ENCODE measurements at regions not wholly inside any gene's neighbourhood (a gene's known extent, or its start where the extent isn't known, plus 50 kb on each side); places are given as distances from the start of the nearest gene placed in this dataset.

DNA sequence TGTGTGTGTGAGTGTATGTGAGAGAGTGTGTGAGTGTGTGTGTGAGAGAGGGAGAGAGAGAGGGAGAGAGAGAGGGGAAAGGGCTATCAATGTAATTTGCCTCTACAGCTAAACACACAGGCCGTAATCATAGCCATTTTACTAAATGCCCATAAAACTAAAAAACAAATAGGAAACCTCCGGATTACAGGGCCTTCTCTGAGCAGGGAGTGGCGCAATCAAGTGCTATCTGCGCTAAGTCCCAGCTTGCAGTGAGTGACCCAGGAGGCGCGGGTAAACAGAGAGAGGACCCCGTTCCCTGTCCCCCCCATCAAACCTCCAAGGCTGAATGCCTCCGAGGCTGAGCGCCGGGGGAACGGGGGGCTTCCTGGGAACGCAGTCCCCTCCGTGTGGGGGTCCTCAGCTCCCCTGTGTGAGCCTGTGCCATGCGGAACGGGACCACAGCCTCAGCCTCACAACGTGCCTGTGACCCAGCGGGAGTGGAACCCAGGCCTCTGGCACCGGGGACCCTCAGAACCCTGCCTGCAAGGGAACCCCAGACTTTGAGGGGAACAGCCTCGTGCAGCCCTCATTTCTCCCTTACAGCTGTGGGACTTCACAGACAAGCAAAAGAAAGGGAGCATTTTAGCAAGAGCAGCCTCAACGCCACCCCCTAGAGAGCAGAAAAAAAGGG is 54.7 kb upstream of the ID2 start:
- no peaks in the 10 kb centered on the region for H3K4me1 ChIP-seq (ENCODE audit: control insufficient read depth, insufficient read depth, low read length)
- ChIA-PET CTCF (no interaction called here), POLR2A (interaction anchor here (1.1 kb wide), 1 partner anchor 54 kb away, joined by 4 read pairs; the partner anchor contains the start of gene ID2)

GRCh38 chr2:8627692-8628085 is 54.2 kb upstream of the ID2 start:
- ChIA-PET POLR2A (interaction anchor here (1.1 kb wide), 1 partner anchor 54 kb away, joined by 4 read pairs; the partner anchor contains the start of gene ID2), CTCF (no interaction called here)
- no peak overlapping the region for H3K27ac ChIP-seq (ENCODE audit: extremely low read depth, low read depth, low read length)
- no peaks in the 10 kb centered on the region for H3K4me1 ChIP-seq (ENCODE audit: control insufficient read depth, insufficient read depth, low read length)
- no peak overlapping the region for H3K4me3 ChIP-seq (ENCODE audit: low read depth, low read length)
- H3K9me3 ChIP-seq (ENCODE audit: control insufficient read depth, insufficient read depth, low read depth, low read length) = no peaks in the 10 kb centered on the region
- no peak for TF ChIP-seq ZBTB8A (tag by site-specific recombination; IDR thresholded peaks at IDR 0.05)
- no peaks in the 10 kb centered on the region for H3K36me3 ChIP-seq (ENCODE audit: control insufficient read depth in 2 of 2, insufficient read depth in 1 of 2, low read length in 2 of 2)

More for the DNA sequence above, 54.7 kb upstream of the ID2 start:
- Histone ChIP-seq H3K4me3 (ENCODE audit: low read depth, low read length) (no peak overlapping the region), H3K36me3 (ENCODE audit: control insufficient read depth in 2 of 2, insufficient read depth in 1 of 2, low read length in 2 of 2) (no peaks in the 10 kb centered on the region), H3K9me3 (ENCODE audit: control insufficient read depth, insufficient read depth, low read depth, low read length) (no peaks in the 10 kb centered on the region), H3K27ac (ENCODE audit: extremely low read depth, low read depth, low read length) (no peak overlapping the region)
- TF ChIP-seq ZNF16 (tag by site-specific recombination; IDR thresholded peaks at IDR 0.05; ENCODE audit: low read depth) = no peak
- TF ChIP-seq ZNF324 (tag by site-specific recombination; IDR thresholded peaks at IDR 0.05) = no peak
- 0 out of 2 replicates have a peak, but pooled peaks have one; percentile 79 for TF ChIP-seq TRIM28 (IDR thresholded peaks at IDR 0.05; ENCODE audit: borderline replicate concordance, low read length)
- 0 out of 2 replicates have a peak, but pooled peaks have one; percentile 18 for TF ChIP-seq ZNF335 (tag by site-specific recombination; conservative IDR thresholded peaks at IDR 0.05)
- no peak for TF ChIP-seq PBX3 (CRISPR knock-in tag; IDR thresholded peaks at IDR 0.05)
- no peak for TF ChIP-seq ZNF223 (tag by site-specific recombination; IDR thresholded peaks at IDR 0.05)
- TF ChIP-seq ZXDB (tag by site-specific recombination; IDR thresholded peaks at IDR 0.05) = no peak
- TF ChIP-seq ZNF701 (tag by site-specific recombination; IDR thresholded peaks at IDR 0.05) = no peak
- no peak for TF ChIP-seq OVOL3 (tag by site-specific recombination; IDR thresholded peaks at IDR 0.05)

DNA sequence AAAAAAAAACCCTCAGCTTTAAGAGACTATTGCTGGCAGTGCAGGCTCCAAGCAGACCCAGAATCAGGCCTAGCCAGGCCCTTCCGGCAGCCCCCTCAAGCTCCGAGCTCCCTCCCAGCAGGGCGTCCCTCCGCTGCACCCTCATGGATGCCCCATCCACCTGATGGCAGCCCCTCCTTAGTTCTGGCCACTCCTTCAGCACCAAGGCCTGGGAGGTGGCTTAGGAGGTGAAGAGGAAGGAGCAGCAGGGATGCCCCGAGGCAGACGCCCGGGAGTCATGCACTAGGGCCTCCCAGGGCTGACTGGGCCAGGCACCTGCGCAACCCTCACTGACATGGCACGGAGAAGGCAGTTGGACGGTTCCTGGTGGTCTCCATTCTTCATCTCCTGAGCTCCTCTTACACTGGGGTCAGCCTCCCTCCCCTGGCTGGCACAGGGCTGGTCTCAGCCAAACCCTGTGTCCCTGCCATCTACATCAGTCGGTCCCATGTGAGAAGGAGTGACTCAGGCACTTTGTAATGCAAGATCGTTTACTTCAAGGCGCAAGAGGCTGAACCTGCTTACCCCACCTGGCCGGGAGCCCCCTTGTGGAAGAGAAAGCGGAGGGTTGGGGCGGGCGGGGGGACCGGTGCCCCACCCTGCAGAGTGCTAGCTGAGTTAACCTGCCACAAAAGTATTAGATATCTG is 53.5 kb upstream of the ID2 start:
- Histone ChIP-seq H3K4me3 (ENCODE audit: low read depth, low read length) (no peak overlapping the region), H3K36me3 (ENCODE audit: control insufficient read depth in 2 of 2, insufficient read depth in 1 of 2, low read length in 2 of 2) (no peaks in the 10 kb centered on the region), H3K27ac (ENCODE audit: extremely low read depth, low read depth, low read length) (no peak overlapping the region), H3K9me3 (ENCODE audit: control insufficient read depth, insufficient read depth, low read depth, low read length) (no peaks in the 10 kb centered on the region), H3K4me1 (ENCODE audit: control insufficient read depth, insufficient read depth, low read length) (no peaks in the 10 kb centered on the region)
- TF ChIP-seq ZNF791 (tag by site-specific recombination; IDR thresholded peaks at IDR 0.05) = no peak
- TF ChIP-seq, protein P1, sequence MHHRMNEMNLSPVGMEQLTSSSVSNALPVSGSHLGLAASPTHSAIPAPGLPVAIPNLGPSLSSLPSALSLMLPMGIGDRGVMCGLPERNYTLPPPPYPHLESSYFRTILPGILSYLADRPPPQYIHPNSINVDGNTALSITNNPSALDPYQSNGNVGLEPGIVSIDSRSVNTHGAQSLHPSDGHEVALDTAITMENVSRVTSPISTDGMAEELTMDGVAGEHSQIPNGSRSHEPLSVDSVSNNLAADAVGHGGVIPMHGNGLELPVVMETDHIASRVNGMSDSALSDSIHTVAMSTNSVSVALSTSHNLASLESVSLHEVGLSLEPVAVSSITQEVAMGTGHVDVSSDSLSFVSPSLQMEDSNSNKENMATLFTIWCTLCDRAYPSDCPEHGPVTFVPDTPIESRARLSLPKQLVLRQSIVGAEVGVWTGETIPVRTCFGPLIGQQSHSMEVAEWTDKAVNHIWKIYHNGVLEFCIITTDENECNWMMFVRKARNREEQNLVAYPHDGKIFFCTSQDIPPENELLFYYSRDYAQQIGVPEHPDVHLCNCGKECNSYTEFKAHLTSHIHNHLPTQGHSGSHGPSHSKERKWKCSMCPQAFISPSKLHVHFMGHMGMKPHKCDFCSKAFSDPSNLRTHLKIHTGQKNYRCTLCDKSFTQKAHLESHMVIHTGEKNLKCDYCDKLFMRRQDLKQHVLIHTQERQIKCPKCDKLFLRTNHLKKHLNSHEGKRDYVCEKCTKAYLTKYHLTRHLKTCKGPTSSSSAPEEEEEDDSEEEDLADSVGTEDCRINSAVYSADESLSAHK (tag by site-specific recombination; IDR thresholded peaks at IDR 0.05) = no peak
- TF ChIP-seq ZNF501 (tag by site-specific recombination; IDR thresholded peaks at IDR 0.05) = no peak
- no peak for TF ChIP-seq ZNF707 (tag by site-specific recombination; IDR thresholded peaks at IDR 0.05)
- no peak for TF ChIP-seq ZNF624 (tag by site-specific recombination; IDR thresholded peaks at IDR 0.05)
- TF ChIP-seq ZNF580 (tag by site-specific recombination; IDR thresholded peaks at IDR 0.05) = no peak
- no peak for TF ChIP-seq ZNF10 (tag by site-specific recombination; IDR thresholded peaks at IDR 0.05)
- TF ChIP-seq, protein P2, sequence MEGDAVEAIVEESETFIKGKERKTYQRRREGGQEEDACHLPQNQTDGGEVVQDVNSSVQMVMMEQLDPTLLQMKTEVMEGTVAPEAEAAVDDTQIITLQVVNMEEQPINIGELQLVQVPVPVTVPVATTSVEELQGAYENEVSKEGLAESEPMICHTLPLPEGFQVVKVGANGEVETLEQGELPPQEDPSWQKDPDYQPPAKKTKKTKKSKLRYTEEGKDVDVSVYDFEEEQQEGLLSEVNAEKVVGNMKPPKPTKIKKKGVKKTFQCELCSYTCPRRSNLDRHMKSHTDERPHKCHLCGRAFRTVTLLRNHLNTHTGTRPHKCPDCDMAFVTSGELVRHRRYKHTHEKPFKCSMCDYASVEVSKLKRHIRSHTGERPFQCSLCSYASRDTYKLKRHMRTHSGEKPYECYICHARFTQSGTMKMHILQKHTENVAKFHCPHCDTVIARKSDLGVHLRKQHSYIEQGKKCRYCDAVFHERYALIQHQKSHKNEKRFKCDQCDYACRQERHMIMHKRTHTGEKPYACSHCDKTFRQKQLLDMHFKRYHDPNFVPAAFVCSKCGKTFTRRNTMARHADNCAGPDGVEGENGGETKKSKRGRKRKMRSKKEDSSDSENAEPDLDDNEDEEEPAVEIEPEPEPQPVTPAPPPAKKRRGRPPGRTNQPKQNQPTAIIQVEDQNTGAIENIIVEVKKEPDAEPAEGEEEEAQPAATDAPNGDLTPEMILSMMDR (tag by site-specific recombination; IDR thresholded peaks at IDR 0.05) = no peak
- no peak for TF ChIP-seq ZNF639 (tag by site-specific recombination; IDR thresholded peaks at IDR 0.05)
- TF ChIP-seq HOXA7 (CRISPR knock-in tag; IDR thresholded peaks at IDR 0.05; ENCODE audit: borderline replicate concordance) = no peak
- no peak for TF ChIP-seq BCL6B (tag by site-specific recombination; IDR thresholded peaks at IDR 0.05)
- no peak for TF ChIP-seq SP2 (tag by site-specific recombination; IDR thresholded peaks at IDR 0.05)
- POLR2A ChIA-PET = interaction anchor here (1.1 kb wide), 1 partner anchor 53 kb away, joined by 4 read pairs; the partner anchor contains the start of gene ID2
- CTCF ChIA-PET = no interaction called here
